ENCODE measurements at regions not wholly inside any gene's neighbourhood (a gene's known extent, or its start where the extent isn't known, plus 50 kb on each side); places are given as distances from the start of the nearest gene placed in this dataset.

GRCh38 chr1:4518621-4519020 is 135.8 kb upstream of the AJAP1 start:
- H3K27me3 ChIP-seq (ENCODE audit: control insufficient read depth, insufficient read depth, low read length) = no peaks in the 10 kb centered on the region
- peaks cover 11% of the 10 kb centered on the region for H3K4me1 ChIP-seq (ENCODE audit: control insufficient read depth, insufficient read depth, low read length)
- DNase-seq = no peak

GRCh38 chr1:4519954-4520353 is 134.5 kb upstream of the AJAP1 start:
- H3K9me3 ChIP-seq (replicated peaks; ENCODE audit: control insufficient read depth, low read depth, low read length) = no peaks in the 10 kb centered on the region
- H3K36me3 ChIP-seq (ENCODE audit: control insufficient read depth, insufficient read depth, low read length) = no peaks in the 10 kb centered on the region
- DNase-seq = no peak
- H3K4me3 ChIP-seq (ENCODE audit: low read length) = no peak overlapping the region
- no peaks in the 10 kb centered on the region for H3K27me3 ChIP-seq (ENCODE audit: control insufficient read depth, insufficient read depth, low read length)
- no peak overlapping the region for H3K27ac ChIP-seq (ENCODE audit: low read length)
- peaks cover 6% of the 10 kb centered on the region for H3K4me1 ChIP-seq (ENCODE audit: control insufficient read depth, insufficient read depth, low read length)
- 80% methylated on average over 6 of the region's 6 CpGs for WGBS (ENCODE audit: insufficient coverage)

More at GRCh38 chr1:4518621-4519020, 135.8 kb upstream of the AJAP1 start:
- Histone ChIP-seq H3K36me3 (ENCODE audit: control insufficient read depth, insufficient read depth, low read length) (no peaks in the 10 kb centered on the region), H3K9me3 (replicated peaks; ENCODE audit: control insufficient read depth, low read depth, low read length) (no peaks in the 10 kb centered on the region), H3K27ac (ENCODE audit: low read length) (no peak overlapping the region), H3K4me3 (ENCODE audit: low read length) (no peak overlapping the region)
- WGBS (ENCODE audit: insufficient coverage) = 79% methylated on average over 6 of the region's 7 CpGs

GRCh38 chr1:4523551-4523950 is 130.9 kb upstream of the AJAP1 start:
- no peaks in the 10 kb centered on the region for H3K4me1 ChIP-seq (ENCODE audit: control insufficient read depth, insufficient read depth, low read length)
- no peaks in the 10 kb centered on the region for H3K9me3 ChIP-seq (replicated peaks; ENCODE audit: control insufficient read depth, low read depth, low read length)
- no peaks in the 10 kb centered on the region for H3K36me3 ChIP-seq (ENCODE audit: control insufficient read depth, insufficient read depth, low read length)
- H3K4me3 ChIP-seq (ENCODE audit: low read length) = no peak overlapping the region
- 83% methylated on average over 1 of the region's 4 CpGs for WGBS (ENCODE audit: insufficient coverage)
- H3K27me3 ChIP-seq (ENCODE audit: control insufficient read depth, insufficient read depth, low read length) = peaks cover 10% of the 10 kb centered on the region
- DNase-seq = no peak
- no peak overlapping the region for H3K27ac ChIP-seq (ENCODE audit: low read length)

DNA sequence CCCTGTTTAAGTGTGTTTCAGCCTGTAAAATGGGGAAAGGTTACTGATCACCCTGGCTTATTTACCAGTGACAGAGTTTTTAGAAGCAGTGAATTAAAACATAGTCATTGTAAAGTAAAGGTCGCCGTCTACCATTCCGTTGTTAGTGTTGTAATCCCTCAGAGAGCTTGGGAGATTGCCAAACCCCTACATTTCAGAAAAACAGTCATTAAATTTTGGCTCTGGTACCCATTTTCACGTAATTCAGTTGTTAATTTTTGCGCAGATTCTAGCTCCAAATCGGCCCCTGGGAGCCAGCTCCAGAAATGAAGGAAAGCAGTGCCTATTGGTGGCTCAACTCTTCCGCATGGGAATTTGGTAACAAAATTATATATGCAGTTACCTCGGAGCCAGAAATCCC is 127.7 kb upstream of the AJAP1 start:
- Histone ChIP-seq H3K9me3 (replicated peaks; ENCODE audit: control insufficient read depth, low read depth, low read length) (no peaks in the 10 kb centered on the region), H3K36me3 (ENCODE audit: control insufficient read depth, insufficient read depth, low read length) (no peaks in the 10 kb centered on the region), H3K27ac (ENCODE audit: low read length) (no peak overlapping the region), H3K27me3 (ENCODE audit: control insufficient read depth, insufficient read depth, low read length) (peaks cover 12% of the 10 kb centered on the region), H3K4me3 (ENCODE audit: low read length) (no peak overlapping the region), H3K4me1 (ENCODE audit: control insufficient read depth, insufficient read depth, low read length) (no peaks in the 10 kb centered on the region)
- no peak for DNase-seq
- WGBS (ENCODE audit: insufficient coverage) = 49% methylated on average over 5 of the region's 8 CpGs

DNA sequence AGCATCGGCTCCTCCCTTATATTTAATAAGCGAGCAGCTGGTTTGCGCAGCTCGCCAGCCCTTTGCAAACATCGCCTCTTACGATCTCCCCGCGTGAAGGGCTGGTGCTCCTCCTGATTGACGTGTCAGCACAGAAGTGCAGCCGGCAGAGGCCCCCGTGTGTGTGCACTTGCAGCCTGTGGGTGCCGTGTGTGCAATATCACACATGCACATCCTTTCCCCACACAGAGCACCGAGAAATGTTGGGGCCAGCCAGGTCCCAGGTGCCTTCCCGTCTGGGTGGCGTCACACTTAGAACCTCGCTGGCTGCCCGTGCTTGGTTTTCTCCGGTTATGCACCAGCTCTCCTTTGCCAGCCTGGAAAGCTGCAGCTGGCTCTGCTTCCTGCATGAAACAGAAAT is 126.6 kb upstream of the AJAP1 start:
- Histone ChIP-seq H3K36me3 (ENCODE audit: control insufficient read depth, insufficient read depth, low read length) (no peaks in the 10 kb centered on the region), H3K4me1 (ENCODE audit: control insufficient read depth, insufficient read depth, low read length) (no peaks in the 10 kb centered on the region), H3K4me3 (ENCODE audit: low read length) (no peak overlapping the region), H3K27me3 (ENCODE audit: control insufficient read depth, insufficient read depth, low read length) (peaks cover 12% of the 10 kb centered on the region), H3K27ac (ENCODE audit: low read length) (no peak overlapping the region), H3K9me3 (replicated peaks; ENCODE audit: control insufficient read depth, low read depth, low read length) (no peaks in the 10 kb centered on the region)
- 48% methylated on average over 18 of the region's 18 CpGs for WGBS (ENCODE audit: insufficient coverage)
- no peak for DNase-seq

DNA sequence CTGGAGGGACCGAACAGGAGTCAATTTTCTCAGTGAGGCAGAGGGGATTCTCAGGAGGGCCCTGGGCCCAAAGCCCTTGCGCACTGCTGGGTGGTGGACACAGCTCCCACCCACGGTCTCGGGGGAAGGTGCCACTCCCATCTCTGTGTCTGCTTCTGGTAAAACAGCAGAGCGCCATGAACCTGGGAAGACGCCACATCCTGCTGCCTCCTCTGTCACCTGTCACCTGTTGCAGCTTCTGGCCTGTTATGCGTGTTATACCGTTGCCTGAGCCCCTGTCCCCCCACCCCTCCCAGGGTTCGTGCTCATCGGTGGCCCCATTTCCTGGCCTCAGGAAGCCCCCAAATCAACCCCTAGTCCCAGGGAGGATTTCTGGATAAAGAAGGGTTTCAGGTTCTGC is 125.8 kb upstream of the AJAP1 start:
- Histone ChIP-seq H3K36me3 (ENCODE audit: control insufficient read depth, insufficient read depth, low read length) (no peaks in the 10 kb centered on the region), H3K27ac (ENCODE audit: low read length) (no peak overlapping the region), H3K9me3 (replicated peaks; ENCODE audit: control insufficient read depth, low read depth, low read length) (no peaks in the 10 kb centered on the region), H3K4me1 (ENCODE audit: control insufficient read depth, insufficient read depth, low read length) (no peaks in the 10 kb centered on the region), H3K4me3 (ENCODE audit: low read length) (no peak overlapping the region), H3K27me3 (ENCODE audit: control insufficient read depth, insufficient read depth, low read length) (peaks cover 12% of the 10 kb centered on the region)
- 75% methylated on average over 10 of the region's 10 CpGs for WGBS (ENCODE audit: insufficient coverage)
- DNase-seq = no peak

DNA sequence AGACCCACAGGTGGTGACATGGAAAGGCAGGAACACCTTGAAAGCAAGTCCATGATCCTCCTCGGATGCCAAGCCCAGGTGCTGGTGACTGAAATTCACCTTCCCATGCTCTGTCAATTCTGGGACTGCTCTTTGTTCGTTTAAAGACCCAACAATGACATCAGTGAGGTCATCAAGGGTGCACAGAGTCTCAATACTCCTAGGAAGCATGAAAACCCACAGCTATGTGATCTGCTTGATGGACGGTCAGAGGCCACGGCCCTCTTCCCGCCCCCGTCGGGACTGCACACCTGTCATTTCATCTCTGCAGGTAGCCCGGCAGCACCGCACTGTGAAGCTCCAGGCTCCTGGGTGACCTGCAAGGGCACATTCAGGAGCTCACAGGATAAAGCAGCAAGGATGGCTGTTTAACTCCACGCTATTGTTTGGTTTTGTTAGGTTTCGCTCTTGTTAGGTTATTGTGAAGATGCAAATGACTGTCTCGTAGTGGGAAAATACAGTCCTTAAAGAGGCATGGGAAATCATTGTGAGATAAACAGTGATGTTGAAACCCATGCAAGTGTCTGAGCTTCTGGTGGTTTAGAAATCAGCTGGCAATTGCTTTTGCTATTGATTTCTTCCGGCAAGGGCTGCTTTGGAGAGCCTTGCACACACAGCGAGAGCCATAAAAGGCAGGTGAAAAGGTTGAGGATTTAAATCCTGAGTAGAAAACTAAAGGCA is 124.8 kb upstream of the AJAP1 start:
- no peak overlapping the region for H3K27ac ChIP-seq (ENCODE audit: low read length)
- H3K9me3 ChIP-seq (replicated peaks; ENCODE audit: control insufficient read depth, low read depth, low read length) = no peaks in the 10 kb centered on the region
- H3K27me3 ChIP-seq (ENCODE audit: control insufficient read depth, insufficient read depth, low read length) = peaks cover 12% of the 10 kb centered on the region
- no peaks in the 10 kb centered on the region for H3K36me3 ChIP-seq (ENCODE audit: control insufficient read depth, insufficient read depth, low read length)
- H3K4me3 ChIP-seq (ENCODE audit: low read length) = no peak overlapping the region
- no peak for DNase-seq
- no peaks in the 10 kb centered on the region for H3K4me1 ChIP-seq (ENCODE audit: control insufficient read depth, insufficient read depth, low read length)
- WGBS (ENCODE audit: insufficient coverage) = 55% methylated on average over 13 of the region's 14 CpGs

GRCh38 chr1:4530166-4530785 is 124.1 kb upstream of the AJAP1 start:
- no peak overlapping the region for H3K4me3 ChIP-seq (ENCODE audit: low read length)
- H3K27me3 ChIP-seq (ENCODE audit: control insufficient read depth, insufficient read depth, low read length) = peaks cover 12% of the 10 kb centered on the region
- no peak overlapping the region for H3K27ac ChIP-seq (ENCODE audit: low read length)
- H3K36me3 ChIP-seq (ENCODE audit: control insufficient read depth, insufficient read depth, low read length) = no peaks in the 10 kb centered on the region
- 92% methylated on average over 2 of the region's 9 CpGs for WGBS (ENCODE audit: insufficient coverage)
- no peak for DNase-seq
- H3K9me3 ChIP-seq (replicated peaks; ENCODE audit: control insufficient read depth, low read depth, low read length) = no peaks in the 10 kb centered on the region
- no peaks in the 10 kb centered on the region for H3K4me1 ChIP-seq (ENCODE audit: control insufficient read depth, insufficient read depth, low read length)

GRCh38 chr1:4531842-4532241 is 122.6 kb upstream of the AJAP1 start:
- 80% methylated on average over 1 of the region's 5 CpGs for WGBS (ENCODE audit: insufficient coverage)

GRCh38 chr1:4532656-4533055 is 121.8 kb upstream of the AJAP1 start:
- H3K9me3 ChIP-seq (replicated peaks; ENCODE audit: control insufficient read depth, low read depth, low read length) = no peaks in the 10 kb centered on the region
- DNase-seq = no peak
- H3K36me3 ChIP-seq (ENCODE audit: control insufficient read depth, insufficient read depth, low read length) = no peaks in the 10 kb centered on the region
- 100% methylated on average over 2 of the region's 4 CpGs for WGBS (ENCODE audit: insufficient coverage)
- no peak overlapping the region for H3K4me3 ChIP-seq (ENCODE audit: low read length)
- H3K27ac ChIP-seq (ENCODE audit: low read length) = no peak overlapping the region
- H3K4me1 ChIP-seq (ENCODE audit: control insufficient read depth, insufficient read depth, low read length) = no peaks in the 10 kb centered on the region
- H3K27me3 ChIP-seq (ENCODE audit: control insufficient read depth, insufficient read depth, low read length) = peaks cover 6% of the 10 kb centered on the region

More at GRCh38 chr1:4531842-4532241, 122.6 kb upstream of the AJAP1 start:
- no peak for DNase-seq
- Histone ChIP-seq H3K27ac (ENCODE audit: low read length) (no peak overlapping the region), H3K27me3 (ENCODE audit: control insufficient read depth, insufficient read depth, low read length) (peaks cover 9% of the 10 kb centered on the region), H3K9me3 (replicated peaks; ENCODE audit: control insufficient read depth, low read depth, low read length) (no peaks in the 10 kb centered on the region), H3K4me3 (ENCODE audit: low read length) (no peak overlapping the region), H3K4me1 (ENCODE audit: control insufficient read depth, insufficient read depth, low read length) (no peaks in the 10 kb centered on the region), H3K36me3 (ENCODE audit: control insufficient read depth, insufficient read depth, low read length) (no peaks in the 10 kb centered on the region)
